OCI-M2 (cell line): ENCODE measurements at regions not wholly inside any gene's neighbourhood (a gene's known extent, or its start where the extent isn't known, plus 50 kb on each side); places are given as distances from the start of the nearest gene placed in this dataset.

Source experiments
- DNase-seq: peaks from one replicate; lab custom pipeline; 2025; ENCODE audit not compliant: unreplicated experiment; lab: John Stamatoyannopoulos, UW

- DNase-seq = no peak
These were observed 76.3 kb upstream of the NR2F2 start for GRCh38 chr15:96254173-96254572.

DNA sequence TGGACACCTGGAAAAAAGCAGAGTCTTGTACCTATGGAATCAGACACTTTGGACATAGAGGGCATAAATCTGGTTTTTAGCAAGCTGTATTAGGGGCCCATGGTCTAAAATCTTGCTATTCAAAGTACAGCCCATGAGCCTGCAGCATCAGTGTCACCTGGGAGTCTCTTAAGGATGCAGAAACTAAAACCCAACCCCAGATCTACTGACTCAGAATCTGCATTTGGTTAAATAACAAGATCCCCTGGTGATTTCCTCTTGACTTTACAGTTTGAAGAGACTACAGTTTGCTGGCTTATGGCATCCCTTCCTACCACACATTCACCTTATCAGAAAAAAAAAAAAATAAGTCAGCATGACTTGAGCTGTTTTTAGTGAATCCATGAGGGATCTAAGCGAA lies 74.9 kb upstream of the NR2F2 start:
- DNase-seq = no peak

DNA sequence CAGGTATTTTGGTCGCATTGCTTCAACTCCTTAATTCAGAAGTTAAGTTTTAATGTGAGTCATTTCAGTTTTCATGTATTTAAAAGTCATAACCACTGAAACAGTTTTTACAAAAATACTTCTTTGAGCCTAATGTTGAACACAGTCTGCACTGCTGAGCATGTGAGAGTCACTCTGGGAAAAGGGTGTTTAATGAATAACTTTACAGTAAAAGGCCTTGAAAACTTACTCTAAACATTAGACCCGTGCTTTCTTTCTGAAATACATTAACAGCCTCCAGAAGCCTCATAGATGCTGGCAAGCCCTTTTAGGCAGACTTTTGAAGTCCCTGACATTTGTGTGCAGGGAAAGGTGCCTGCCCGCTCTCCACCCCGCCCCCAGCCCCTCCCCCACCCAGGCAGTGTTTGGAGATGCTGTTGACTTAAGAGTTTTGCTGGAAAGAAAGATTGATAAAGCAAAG lies 68.9 kb upstream of the NR2F2 start:
- DNase-seq = no peak

GRCh38 chr15:96262097-96262496 lies 68.4 kb upstream of the NR2F2 start:
- no peak for DNase-seq

GRCh38 chr15:96262549-96263489 lies 67.7 kb upstream of the NR2F2 start:
- DNase-seq = no peak

DNA sequence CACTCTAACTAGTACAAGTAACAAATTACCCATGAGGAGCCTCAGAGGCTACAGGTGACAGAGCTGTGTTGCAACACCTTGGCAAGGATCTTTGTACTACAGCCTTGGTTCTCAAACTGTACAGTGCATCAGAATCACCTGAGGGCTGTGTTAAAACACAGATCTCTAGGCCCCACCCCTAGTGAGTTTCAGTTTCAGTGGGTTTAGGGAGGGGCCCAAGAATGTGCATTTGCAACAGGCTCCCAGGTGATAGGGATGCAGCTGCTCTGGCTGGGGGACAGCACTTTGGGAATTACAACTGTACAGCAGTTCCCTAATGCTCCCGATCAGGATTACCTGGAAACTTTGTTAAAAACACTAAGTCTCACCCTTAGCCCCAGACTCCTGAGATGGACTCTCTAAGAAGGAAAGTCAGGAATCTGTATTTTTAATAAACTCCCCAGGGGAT lies 66.1 kb upstream of the NR2F2 start:
- DNase-seq = no peak

- no peak for DNase-seq
These were observed 65.5 kb upstream of the NR2F2 start for GRCh38 chr15:96264801-96265515.

DNA sequence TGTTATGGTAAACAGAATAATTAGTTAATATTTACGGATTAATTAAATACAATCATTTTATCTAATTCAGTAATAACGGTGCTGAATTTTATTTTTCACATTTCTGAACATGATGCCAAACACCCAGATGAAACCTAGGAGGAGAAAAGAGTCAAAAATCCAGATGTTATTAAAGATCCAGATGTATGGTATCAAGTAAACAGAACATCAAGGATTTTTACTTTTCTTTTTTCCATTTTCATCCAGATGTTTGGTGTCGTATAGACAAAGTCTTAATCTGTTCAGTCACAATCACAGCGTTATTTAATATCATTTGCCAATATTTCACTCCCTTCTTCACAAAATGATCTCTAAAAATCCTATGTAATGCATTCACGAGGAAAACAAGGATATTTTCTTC lies 64.0 kb upstream of the NR2F2 start:
- DNase-seq = no peak

- DNase-seq = no peak
These were observed 63.0 kb upstream of the NR2F2 start for GRCh38 chr15:96267463-96267862.

- DNase-seq = no peak
These were observed 61.9 kb upstream of the NR2F2 start for GRCh38 chr15:96268442-96269204.

GRCh38 chr15:96270581-96271172 lies 59.8 kb upstream of the NR2F2 start:
- no peak for DNase-seq

GRCh38 chr15:96272427-96272826 lies 58.1 kb upstream of the NR2F2 start:
- no peak for DNase-seq

DNA sequence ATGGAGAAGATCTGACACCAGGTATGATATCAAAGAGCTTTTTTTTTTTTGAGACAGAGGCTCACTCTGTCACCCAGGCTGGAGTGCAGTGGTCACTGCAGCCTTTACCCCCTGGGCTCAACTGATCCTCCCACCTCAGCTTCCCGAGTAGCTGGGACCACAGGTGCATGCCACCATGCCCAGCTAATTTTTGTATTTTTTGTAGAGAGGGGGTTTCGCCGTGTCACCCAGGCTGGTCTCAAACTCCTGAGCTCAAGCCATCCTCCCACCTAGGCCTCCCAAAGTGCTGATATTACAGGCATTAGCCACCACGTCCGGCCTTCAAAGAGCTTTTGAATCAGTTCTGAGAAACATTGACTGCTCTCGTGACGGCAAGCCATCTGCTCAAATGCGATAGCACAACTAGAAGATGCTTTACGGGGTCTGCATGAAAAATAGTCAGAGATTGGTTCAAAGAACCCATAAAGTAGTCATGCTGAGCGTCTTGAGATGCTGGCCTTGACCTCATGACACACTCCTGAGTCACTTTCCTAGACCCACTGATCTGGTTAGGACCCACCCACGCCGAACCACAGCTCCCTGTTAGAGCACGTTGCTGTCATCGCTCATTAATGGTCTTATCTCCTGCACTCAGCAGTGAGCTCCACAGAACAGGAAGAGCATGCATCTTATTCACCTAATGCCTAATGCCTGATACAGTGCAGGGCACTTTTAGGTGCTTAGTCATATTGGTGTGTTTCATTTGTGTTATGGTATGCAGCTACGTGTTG lies 57.0 kb upstream of the NR2F2 start:
- peak; percentile 43 for DNase-seq

GRCh38 chr15:96274087-96274440 lies 56.4 kb upstream of the NR2F2 start:
- DNase-seq = no peak

DNA sequence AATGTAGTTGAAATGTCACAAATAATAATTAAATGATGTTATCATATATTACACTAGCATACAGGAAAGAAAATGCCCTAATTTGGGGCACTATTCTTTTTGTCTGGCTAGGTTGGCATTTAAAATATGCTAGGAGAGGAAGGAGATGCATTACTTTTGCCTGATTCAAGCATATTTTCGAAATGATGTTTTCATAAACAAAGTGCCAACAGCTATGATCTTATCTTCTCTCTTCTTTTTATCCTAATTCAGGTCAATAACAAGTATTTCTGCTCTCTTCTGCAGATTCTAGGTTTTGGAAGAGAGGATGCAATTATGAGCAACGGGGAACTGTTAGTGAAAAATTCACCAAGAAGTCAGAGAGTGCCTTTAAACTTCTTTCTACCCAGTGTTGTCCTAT lies 55.8 kb upstream of the NR2F2 start:
- no peak for DNase-seq

GRCh38 chr15:96276438-96277210 lies 53.9 kb upstream of the NR2F2 start:
- no peak for DNase-seq
